ENCODE measurements at regions not wholly inside any gene's neighbourhood (a gene's known extent, or its start where the extent isn't known, plus 50 kb on each side); places are given as distances from the start of the nearest gene placed in this dataset.

DNA sequence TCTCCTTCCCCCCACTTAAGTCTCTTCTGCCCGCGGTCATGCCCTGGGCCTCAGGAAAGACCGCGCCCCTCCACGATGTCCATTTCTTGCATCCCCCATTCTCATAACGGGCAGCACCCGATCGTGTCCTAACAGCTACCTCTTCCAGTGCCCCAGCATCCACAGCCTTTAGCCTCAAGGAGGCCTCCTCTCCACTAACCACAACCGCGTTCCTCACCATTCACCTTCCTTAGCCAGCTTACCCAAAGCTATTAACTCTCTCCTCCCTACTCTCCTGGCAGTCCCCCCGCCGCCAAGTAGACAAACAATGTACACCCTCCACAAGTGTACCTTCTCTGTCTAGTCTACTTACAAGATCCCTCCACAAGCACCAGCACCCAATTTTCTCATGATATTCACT lies 58.6 kb upstream of the PAGE5 start:
- TF ChIP-seq, protein P1, sequence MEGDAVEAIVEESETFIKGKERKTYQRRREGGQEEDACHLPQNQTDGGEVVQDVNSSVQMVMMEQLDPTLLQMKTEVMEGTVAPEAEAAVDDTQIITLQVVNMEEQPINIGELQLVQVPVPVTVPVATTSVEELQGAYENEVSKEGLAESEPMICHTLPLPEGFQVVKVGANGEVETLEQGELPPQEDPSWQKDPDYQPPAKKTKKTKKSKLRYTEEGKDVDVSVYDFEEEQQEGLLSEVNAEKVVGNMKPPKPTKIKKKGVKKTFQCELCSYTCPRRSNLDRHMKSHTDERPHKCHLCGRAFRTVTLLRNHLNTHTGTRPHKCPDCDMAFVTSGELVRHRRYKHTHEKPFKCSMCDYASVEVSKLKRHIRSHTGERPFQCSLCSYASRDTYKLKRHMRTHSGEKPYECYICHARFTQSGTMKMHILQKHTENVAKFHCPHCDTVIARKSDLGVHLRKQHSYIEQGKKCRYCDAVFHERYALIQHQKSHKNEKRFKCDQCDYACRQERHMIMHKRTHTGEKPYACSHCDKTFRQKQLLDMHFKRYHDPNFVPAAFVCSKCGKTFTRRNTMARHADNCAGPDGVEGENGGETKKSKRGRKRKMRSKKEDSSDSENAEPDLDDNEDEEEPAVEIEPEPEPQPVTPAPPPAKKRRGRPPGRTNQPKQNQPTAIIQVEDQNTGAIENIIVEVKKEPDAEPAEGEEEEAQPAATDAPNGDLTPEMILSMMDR (IDR thresholded peaks at IDR 0.05; ENCODE audit: low read depth, low read length), result no peak
- TF ChIP-seq POLR2A (IDR thresholded peaks at IDR 0.05; ENCODE audit: extremely low read depth, insufficient read length), result no peak
- TF ChIP-seq MYC (IDR thresholded peaks at IDR 0.05; ENCODE audit: low read depth, low read length), result no peak
- TF ChIP-seq, protein P2, sequence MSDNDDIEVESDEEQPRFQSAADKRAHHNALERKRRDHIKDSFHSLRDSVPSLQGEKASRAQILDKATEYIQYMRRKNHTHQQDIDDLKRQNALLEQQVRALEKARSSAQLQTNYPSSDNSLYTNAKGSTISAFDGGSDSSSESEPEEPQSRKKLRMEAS (IDR thresholded peaks at IDR 0.05; ENCODE audit: low read depth, low read length), result no peak
